ENCODE measurements at regions not wholly inside any gene's neighbourhood (a gene's known extent, or its start where the extent isn't known, plus 50 kb on each side); places are given as distances from the start of the nearest gene placed in this dataset.
"Not testable (repeated sequence)": the region's sequence is repeated elsewhere in the genome, so short reads cannot be mapped to it uniquely, and the experiment has no call there.

DNA sequence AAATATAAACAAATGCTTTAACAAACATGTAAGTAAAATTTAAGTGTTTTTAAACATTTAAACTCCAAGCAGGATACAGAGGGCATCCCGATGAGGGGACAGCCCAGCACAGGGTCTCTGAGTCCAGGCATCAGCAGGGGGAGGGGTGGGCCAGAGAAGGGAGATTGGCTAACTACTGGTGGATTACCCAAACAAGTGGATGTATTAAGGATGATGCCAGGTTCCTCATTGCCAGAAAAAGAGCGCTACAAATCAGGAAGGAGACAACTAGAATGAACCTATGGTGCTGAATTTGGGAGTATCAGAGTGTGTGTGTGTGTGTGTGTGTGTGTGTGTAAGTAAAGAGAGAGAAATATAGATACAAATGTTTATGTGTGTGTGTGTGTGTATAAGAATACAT is 162.0 kb upstream of the RMP24 start:
- Histone ChIP-seq H3K27me3 (ENCODE audit: control insufficient read depth, insufficient read depth, low read length) (no peaks in the 10 kb centered on the region), H3K4me2 (ENCODE audit: extremely low read depth, insufficient read depth, low read length) (no peak overlapping the region), H3K9ac (ENCODE audit: insufficient read depth, low read length) (no peak overlapping the region), H3K36me3 (ENCODE audit: control insufficient read depth, insufficient read depth, low read length) (no peaks in the 10 kb centered on the region), H2AFZ (ENCODE audit: low read length) (no peak overlapping the region), H3K27ac (ENCODE audit: insufficient read depth, low read length) (no peak overlapping the region), H4K20me1 (ENCODE audit: control insufficient read depth, extremely low read depth, insufficient read depth, low read length) (no peaks in the 10 kb centered on the region), H3K4me1 (ENCODE audit: control insufficient read depth, extremely low read depth, insufficient read depth, low read length) (no peaks in the 10 kb centered on the region), H3K79me2 (ENCODE audit: control insufficient read depth, insufficient read depth, low read length) (no peaks in the 10 kb centered on the region), H3K9me3 (ENCODE audit: control insufficient read depth, insufficient read depth, low read depth, low read length) (no peaks in the 10 kb centered on the region), H3K4me3 (replicated peaks in 1 of 4; ENCODE audit: control extremely low read depth in 1 of 4, insufficient read depth in 1 of 4, low read depth in 3 of 4, low read length in 4 of 4) (no peak overlapping the region)
- DNase-seq (ENCODE audit: low read depth in 2 of 2): no peak
- TF ChIP-seq, protein P1, sequence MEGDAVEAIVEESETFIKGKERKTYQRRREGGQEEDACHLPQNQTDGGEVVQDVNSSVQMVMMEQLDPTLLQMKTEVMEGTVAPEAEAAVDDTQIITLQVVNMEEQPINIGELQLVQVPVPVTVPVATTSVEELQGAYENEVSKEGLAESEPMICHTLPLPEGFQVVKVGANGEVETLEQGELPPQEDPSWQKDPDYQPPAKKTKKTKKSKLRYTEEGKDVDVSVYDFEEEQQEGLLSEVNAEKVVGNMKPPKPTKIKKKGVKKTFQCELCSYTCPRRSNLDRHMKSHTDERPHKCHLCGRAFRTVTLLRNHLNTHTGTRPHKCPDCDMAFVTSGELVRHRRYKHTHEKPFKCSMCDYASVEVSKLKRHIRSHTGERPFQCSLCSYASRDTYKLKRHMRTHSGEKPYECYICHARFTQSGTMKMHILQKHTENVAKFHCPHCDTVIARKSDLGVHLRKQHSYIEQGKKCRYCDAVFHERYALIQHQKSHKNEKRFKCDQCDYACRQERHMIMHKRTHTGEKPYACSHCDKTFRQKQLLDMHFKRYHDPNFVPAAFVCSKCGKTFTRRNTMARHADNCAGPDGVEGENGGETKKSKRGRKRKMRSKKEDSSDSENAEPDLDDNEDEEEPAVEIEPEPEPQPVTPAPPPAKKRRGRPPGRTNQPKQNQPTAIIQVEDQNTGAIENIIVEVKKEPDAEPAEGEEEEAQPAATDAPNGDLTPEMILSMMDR (conservative IDR thresholded peaks at IDR 0.05 in 1 of 2, IDR thresholded peaks at IDR 0.05 in 1 of 2; ENCODE audit: low read depth in 1 of 2, low read length in 2 of 2): no peak
- TF ChIP-seq EZH2 (IDR thresholded peaks at IDR 0.05; ENCODE audit: low read length, missing control alignments): no peak

DNA sequence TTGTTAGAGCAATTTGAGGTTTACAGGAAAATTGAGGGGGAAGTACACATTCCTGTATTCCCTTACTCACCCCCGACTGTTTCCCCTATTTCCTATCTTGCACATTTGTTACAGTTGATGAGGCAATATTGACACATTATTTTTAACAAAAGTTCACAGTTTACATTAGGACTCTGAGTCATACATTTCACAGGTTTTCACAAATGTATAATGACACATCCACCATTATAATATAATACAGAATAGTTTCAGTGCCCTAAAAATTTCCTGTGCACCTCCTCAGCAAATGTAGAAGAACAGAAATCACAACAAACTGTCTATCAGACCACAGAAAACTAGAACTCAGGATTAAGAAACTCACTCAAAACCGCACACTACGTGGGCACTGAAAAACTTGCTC is 160.6 kb upstream of the RMP24 start:
- Histone ChIP-seq H4K20me1 (ENCODE audit: control insufficient read depth, extremely low read depth, insufficient read depth, low read length) (no peaks in the 10 kb centered on the region), H3K36me3 (ENCODE audit: control insufficient read depth, insufficient read depth, low read length) (no peaks in the 10 kb centered on the region), H3K79me2 (ENCODE audit: control insufficient read depth, insufficient read depth, low read length) (no peaks in the 10 kb centered on the region), H3K4me1 (ENCODE audit: control insufficient read depth, extremely low read depth, insufficient read depth, low read length) (no peaks in the 10 kb centered on the region), H3K4me2 (ENCODE audit: extremely low read depth, insufficient read depth, low read length) (no peak overlapping the region), H3K27ac (ENCODE audit: insufficient read depth, low read length) (no peak overlapping the region), H3K4me3 (replicated peaks in 1 of 4; ENCODE audit: control extremely low read depth in 1 of 4, insufficient read depth in 1 of 4, low read depth in 3 of 4, low read length in 4 of 4) (no peak overlapping the region), H3K9me3 (ENCODE audit: control insufficient read depth, insufficient read depth, low read depth, low read length) (no peaks in the 10 kb centered on the region), H3K27me3 (ENCODE audit: control insufficient read depth, insufficient read depth, low read length) (no peaks in the 10 kb centered on the region), H3K9ac (ENCODE audit: insufficient read depth, low read length) (no peak overlapping the region), H2AFZ (ENCODE audit: low read length) (no peak overlapping the region)
- no peak for DNase-seq (ENCODE audit: low read depth in 2 of 2)
- TF ChIP-seq EZH2 (IDR thresholded peaks at IDR 0.05; ENCODE audit: low read length, missing control alignments): no peak

DNA sequence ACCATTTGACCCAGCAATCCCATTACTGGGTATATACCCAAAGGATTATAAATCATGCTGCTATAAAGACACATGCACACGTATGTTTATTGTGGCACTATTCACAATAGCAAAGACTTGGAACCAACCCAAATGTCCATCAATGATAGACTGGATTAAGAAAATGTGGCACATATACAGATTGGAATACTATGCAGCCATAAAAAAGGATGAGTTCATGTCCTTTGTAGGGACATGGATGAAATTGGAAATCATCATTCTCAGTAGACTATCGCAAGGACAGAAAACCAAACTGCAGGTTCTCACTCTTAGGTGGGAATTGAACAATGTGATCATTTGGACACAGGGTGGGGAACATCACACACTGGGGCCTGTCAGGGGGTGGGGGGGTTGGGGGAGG is 157.5 kb upstream of the RMP24 start:
- not testable (repeated sequence) for H3K4me3 ChIP-seq (replicated peaks in 1 of 4; ENCODE audit: control extremely low read depth in 1 of 4, insufficient read depth in 1 of 4, low read depth in 3 of 4, low read length in 4 of 4); H3K27ac ChIP-seq (ENCODE audit: insufficient read depth, low read length); H3K36me3 ChIP-seq (ENCODE audit: control insufficient read depth, insufficient read depth, low read length); H3K79me2 ChIP-seq (ENCODE audit: control insufficient read depth, insufficient read depth, low read length); H3K27me3 ChIP-seq (ENCODE audit: control insufficient read depth, insufficient read depth, low read length); DNase-seq (ENCODE audit: low read depth in 2 of 2); H4K20me1 ChIP-seq (ENCODE audit: control insufficient read depth, extremely low read depth, insufficient read depth, low read length); H2AFZ ChIP-seq (ENCODE audit: low read length); H3K4me1 ChIP-seq (ENCODE audit: control insufficient read depth, extremely low read depth, insufficient read depth, low read length); H3K9ac ChIP-seq (ENCODE audit: insufficient read depth, low read length); H3K4me2 ChIP-seq (ENCODE audit: extremely low read depth, insufficient read depth, low read length); H3K9me3 ChIP-seq (ENCODE audit: control insufficient read depth, insufficient read depth, low read depth, low read length)

DNA sequence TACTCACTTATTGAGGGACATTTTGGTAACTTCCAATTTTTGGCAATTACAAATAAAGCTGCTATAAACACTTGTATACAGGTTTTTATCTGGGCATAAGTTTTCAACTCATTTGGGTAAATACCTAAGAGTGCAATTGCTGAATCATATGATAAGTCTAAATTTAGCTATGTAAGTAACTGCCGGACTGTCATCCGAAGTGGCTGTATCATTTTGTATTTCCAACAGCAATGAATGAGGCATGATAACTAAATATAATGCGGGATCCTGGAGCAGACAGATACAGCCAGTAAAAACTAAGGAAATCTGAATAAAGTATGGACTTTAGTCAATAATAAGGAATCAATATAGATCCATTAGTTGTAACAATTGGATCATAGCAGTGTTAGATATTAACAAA is 156.5 kb upstream of the RMP24 start:
- H3K9me3 ChIP-seq (ENCODE audit: control insufficient read depth, insufficient read depth, low read depth, low read length): no peaks in the 10 kb centered on the region
- no peaks in the 10 kb centered on the region for H3K36me3 ChIP-seq (ENCODE audit: control insufficient read depth, insufficient read depth, low read length)
- no peaks in the 10 kb centered on the region for H3K4me1 ChIP-seq (ENCODE audit: control insufficient read depth, extremely low read depth, insufficient read depth, low read length)
- no peaks in the 10 kb centered on the region for H3K27me3 ChIP-seq (ENCODE audit: control insufficient read depth, insufficient read depth, low read length)
- no peak overlapping the region for H3K4me2 ChIP-seq (ENCODE audit: extremely low read depth, insufficient read depth, low read length)
- DNase-seq (ENCODE audit: low read depth in 2 of 2): no peak
- no peak overlapping the region for H3K9ac ChIP-seq (ENCODE audit: insufficient read depth, low read length)
- H4K20me1 ChIP-seq (ENCODE audit: control insufficient read depth, extremely low read depth, insufficient read depth, low read length): no peaks in the 10 kb centered on the region
- TF ChIP-seq, protein P1 (conservative IDR thresholded peaks at IDR 0.05 in 1 of 2, IDR thresholded peaks at IDR 0.05 in 1 of 2; ENCODE audit: low read depth in 1 of 2, low read length in 2 of 2): no peak
- no peak for TF ChIP-seq EZH2 (IDR thresholded peaks at IDR 0.05; ENCODE audit: low read length, missing control alignments)
- no peak overlapping the region for H3K27ac ChIP-seq (ENCODE audit: insufficient read depth, low read length)
- H3K4me3 ChIP-seq (replicated peaks in 1 of 4; ENCODE audit: control extremely low read depth in 1 of 4, insufficient read depth in 1 of 4, low read depth in 3 of 4, low read length in 4 of 4): no peak overlapping the region
- no peak overlapping the region for H2AFZ ChIP-seq (ENCODE audit: low read length)
- no peaks in the 10 kb centered on the region for H3K79me2 ChIP-seq (ENCODE audit: control insufficient read depth, insufficient read depth, low read length)
